GM12873 (cell line): ENCODE measurements at regions not wholly inside any gene's neighbourhood (a gene's known extent, or its start where the extent isn't known, plus 50 kb on each side); places are given as distances from the start of the nearest gene placed in this dataset.

Experiments used
- TF ChIP-seq, protein P1 (sequence below): IDR thresholded peaks from 2 replicates; pipeline ENCODE4 v1.5.1; 2012; ENCODE audit warnings: low read depth, mild to moderate bottlenecking, moderate library complexity, low read length, control low read depth; ENCODE audit not compliant: insufficient read depth; ENCODE audit errors: missing control alignments

DNA sequence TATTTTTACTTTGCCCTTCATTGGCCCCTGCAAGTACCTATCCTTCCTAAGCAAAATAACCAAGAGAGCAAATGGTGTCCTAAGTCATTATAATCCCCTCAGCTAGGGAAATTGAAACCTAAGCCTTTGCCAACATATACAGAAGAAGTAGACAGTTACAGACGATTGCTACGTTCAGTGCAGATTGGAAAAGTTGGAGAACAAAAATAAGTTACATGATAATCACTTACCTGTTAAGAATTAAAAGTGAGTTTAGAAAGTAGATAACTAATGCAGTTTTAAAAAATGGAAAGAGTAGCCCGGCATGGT, 244.8 kb downstream of the MPDZ start:
- TF ChIP-seq, protein P1, sequence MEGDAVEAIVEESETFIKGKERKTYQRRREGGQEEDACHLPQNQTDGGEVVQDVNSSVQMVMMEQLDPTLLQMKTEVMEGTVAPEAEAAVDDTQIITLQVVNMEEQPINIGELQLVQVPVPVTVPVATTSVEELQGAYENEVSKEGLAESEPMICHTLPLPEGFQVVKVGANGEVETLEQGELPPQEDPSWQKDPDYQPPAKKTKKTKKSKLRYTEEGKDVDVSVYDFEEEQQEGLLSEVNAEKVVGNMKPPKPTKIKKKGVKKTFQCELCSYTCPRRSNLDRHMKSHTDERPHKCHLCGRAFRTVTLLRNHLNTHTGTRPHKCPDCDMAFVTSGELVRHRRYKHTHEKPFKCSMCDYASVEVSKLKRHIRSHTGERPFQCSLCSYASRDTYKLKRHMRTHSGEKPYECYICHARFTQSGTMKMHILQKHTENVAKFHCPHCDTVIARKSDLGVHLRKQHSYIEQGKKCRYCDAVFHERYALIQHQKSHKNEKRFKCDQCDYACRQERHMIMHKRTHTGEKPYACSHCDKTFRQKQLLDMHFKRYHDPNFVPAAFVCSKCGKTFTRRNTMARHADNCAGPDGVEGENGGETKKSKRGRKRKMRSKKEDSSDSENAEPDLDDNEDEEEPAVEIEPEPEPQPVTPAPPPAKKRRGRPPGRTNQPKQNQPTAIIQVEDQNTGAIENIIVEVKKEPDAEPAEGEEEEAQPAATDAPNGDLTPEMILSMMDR: no peak

DNA sequence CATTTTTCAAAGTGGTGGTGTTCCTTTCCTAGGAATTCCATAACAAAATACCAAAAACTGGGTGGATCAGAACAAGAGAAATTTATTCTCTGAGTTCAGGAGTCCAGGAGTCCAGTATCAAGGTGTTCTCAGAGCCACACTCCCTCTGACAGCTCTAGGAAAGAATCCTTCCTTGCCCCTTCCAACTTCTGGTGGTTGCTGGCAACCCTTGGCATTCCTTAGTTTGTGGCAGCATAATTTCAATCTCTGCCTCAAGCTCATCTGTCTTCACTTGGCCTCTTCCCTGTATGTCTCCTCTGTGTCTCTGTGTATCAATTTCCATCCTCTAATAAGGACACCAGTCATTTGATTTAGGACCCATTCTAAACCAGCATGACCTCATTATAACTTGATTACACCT, 243.7 kb downstream of the MPDZ start:
- TF ChIP-seq, protein P1: no peak

DNA sequence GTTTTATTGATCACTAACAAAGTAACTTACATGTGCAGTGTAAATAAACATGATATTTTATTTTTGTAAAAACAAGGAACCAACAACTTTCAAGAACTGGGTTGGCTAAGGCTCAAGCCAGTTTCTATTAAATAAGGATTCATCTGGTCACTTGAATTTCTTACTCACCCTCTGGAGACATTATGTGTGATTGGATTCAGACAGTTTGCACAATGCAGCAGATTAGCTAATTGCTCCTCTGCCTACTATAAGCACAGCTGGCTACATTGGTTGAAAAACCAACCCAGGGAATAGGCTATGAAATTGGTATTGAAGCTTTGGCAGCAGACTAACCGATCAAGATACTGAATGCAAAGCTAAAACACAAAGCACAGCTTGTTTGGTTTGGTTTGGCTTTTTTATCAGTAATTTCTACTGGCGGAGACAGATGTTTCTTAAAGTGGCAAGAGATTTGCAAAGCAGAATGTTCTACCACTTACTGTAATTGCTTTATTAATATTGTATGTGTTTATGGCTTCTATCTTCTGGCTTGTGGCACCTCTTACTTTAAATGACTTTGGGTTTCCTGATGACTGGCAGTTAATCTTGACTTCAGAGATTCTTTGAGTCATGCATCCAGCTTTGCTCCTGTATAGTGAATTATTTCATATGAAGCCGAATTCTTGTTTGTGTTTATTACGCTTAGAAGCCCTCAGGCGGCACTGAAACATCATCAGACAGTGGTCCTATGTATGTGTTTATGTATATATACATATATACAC, 231.5 kb downstream of the MPDZ start:
- TF ChIP-seq, protein P1: no peak

DNA sequence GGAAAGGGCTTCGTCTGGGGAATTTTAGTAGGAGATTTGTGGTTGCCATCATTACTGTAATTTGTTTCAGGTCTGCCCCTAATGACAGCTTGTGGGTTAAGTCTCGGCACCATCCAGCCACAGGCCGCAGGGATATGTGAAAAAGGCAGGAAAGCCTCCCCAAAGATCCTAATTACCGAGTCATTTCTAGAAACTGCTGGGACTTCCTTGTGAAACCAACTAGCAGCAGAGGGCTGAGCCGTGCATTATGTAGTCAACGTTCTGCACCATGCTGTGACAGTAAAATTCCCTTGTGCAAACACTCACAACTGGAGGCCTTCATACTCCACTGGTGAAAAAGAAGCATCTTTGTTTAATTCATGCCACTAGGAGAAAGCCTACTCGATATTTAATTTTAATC, 230.3 kb downstream of the MPDZ start:
- TF ChIP-seq, protein P1: no peak

DNA sequence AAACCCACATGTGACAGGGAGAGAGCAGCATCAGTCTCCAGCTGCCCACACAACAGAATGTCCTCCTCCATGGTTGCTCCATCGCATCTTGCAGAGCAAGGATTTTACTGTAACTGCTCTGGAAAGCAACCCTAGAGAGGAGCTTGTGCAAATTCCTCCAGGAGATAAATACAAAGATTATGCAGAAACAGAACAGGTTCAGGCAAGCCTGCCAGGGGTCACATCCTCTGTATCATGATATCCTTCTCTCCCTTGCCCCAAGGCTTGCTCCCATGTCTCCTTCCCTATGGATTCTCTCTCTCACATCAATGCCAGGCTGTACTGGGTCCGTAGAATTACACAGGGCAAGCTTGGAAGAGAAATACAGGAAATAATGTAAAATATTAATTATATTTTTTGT, 226.0 kb downstream of the MPDZ start:
- TF ChIP-seq, protein P1: no peak

DNA sequence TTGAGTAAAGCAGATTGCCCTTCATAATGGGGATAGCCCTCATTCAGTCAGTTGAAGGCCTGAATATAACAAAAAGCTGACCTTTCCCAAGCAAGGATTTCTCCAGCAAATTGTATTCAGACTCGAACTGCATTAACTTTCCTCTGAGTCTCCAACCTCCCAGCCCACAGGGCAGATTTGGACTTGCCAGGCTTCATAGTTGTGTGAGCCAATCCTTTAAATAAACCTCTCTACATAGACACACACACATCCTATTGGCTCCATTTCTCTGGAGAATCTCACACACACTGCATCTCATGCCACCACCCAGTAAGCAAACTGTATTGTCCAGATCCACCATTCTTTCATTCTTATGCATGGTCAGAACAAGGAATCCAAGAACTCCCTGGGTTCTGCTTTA, 225.1 kb downstream of the MPDZ start:
- TF ChIP-seq, protein P1: no peak
